ENCODE measurements at regions not wholly inside any gene's neighbourhood (a gene's known extent, or its start where the extent isn't known, plus 50 kb on each side); places are given as distances from the start of the nearest gene placed in this dataset.

DNA sequence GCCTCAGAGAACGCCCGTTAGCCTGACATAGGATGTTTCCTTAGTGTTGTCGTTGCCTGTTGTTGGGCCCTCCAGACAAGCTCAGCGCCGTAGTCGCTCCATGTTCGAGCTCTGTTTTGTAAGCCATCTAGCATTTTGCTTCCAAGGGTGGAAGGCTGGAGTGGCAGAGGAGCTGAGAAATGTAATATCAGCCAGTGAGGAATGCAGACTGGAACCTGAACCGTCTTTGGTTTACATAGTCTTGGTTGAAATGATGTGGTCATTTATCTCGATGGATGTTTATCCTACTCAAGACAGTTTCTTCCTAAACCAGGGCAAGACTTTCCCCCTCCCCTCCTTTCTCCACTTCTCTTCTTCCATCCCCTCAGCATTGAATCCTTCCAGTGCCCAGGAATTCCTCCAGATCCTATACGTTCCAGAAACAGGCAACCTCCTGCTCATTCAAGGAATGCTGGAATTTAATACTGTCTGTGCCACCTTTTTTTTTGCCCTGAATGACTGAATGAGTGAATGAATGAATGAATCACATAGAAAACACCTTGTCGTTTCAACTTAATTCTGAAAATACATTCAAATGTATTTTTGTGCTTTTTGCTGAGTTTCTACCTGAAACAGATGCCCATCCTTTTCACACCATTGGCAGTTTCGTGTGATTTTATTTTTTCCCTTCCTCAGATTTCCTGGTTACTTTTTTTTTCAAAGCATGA is 109.5 kb upstream of the MBNL2 start:
- DNase-seq = no peak

- peak; percentile 23 for DNase-seq
Measured at GRCh38 chr13:97113231-97114001, 108.7 kb upstream of the MBNL2 start.

DNA sequence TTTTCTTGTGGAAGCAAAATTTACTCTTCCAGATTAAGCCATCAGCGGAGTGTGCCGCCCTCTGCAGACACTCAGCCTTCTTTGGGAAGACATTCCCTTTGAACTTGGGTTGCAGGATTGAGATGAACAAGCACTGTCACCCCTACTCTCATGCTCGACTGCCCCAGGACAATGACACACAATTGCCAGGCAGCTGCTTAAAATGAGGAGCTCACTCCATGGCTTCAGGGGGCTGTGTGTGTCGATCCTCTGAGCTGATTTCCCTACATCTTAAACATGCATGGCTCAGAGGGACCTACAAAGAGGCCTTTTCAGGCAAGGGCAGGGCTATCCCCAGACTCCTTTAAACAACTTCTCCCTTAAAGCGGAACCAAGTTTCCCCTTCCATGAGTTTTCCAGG is 107.5 kb upstream of the MBNL2 start:
- no peak for DNase-seq

- DNase-seq = no peak
Measured at GRCh38 chr13:97116754-97117153, 105.4 kb upstream of the MBNL2 start.

DNA sequence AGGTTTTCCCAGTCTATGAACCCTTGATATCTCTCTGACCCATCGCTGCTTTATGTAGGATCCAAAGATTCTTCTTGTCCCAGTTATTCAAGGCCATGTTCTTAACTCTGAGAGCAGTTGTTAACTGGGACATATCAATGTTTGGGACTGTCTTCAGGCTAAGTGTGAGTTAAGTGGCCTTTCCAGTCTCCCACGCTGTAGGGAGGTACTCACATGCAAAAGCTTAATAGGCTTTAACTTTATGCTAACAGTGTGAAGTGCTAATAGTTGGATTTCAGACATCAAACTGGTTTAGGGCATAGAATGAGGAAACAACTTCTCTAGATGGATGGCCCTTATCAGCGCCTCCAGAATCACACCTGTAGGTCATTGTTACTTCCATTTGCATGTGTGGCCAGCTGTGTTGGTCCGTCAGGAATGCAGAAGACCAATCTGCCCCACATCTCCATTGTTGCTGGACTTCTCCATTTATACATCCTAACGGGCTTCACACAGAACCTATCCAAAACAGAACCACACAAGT is 104.7 kb upstream of the MBNL2 start:
- no peak for DNase-seq

GRCh38 chr13:97119943-97120342 is 102.2 kb upstream of the MBNL2 start:
- no peak for DNase-seq

GRCh38 chr13:97120346-97120745 is 101.8 kb upstream of the MBNL2 start:
- DNase-seq = no peak

DNA sequence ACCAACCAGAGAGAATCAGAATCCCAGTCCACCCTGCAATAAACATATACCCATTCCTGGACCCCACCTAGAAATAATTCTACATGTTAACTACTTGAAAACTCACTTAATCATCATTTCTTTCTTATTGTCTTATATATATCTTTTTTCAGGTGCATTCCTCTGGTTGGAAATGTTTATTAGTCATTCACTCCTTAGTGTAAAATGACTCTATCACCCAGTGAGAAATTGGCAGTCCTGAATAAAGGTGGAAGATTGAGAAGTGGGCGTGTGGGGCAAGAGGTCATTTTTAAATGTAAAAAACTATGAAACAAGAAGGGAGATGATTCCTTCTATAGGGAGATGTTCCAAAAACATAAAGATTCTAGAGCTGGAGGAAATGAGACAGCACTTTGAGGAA is 101.2 kb upstream of the MBNL2 start:
- no peak for DNase-seq

DNA sequence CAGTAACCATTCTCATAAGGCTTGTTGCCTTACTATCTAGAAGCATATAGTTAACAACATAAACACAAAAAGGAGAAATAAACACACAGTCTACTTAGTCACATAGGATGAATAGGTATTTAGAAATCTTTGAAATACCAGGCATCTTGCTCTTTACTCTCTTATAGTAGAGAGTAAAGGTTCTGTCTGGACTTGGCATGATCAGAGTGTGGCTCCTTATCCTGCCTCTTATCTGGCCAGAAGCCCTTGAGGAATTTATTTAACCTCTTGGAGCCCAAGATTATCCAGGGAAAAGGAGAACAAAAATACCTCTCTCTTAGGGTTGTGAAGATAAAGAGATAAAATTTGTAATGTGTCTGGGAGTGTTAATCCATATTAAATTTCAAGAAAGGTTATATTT is 100.2 kb upstream of the MBNL2 start:
- DNase-seq = no peak

- DNase-seq = no peak
Measured at GRCh38 chr13:97122381-97122996, 99.6 kb upstream of the MBNL2 start.

DNA sequence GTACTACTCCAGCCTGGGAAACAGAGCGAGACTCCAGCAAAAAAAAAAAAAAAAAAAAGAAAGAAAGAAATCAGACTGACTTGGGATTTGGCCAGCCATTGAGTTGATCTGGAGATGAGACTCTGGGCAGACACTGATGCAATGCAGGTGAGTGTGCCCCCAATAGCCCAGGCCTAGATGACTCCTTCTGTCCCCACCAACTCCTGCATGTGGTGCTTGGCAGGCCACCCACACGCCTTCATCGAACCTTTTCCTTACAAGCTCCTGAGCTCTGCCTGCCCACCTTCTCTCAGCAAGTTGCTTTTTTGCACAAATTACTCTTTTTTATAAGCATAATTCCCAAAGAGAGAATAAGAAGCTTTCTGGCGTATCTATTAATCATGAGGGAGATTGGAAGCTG is 97.9 kb upstream of the MBNL2 start:
- no peak for DNase-seq

GRCh38 chr13:97124915-97125809 is 97.0 kb upstream of the MBNL2 start:
- DNase-seq = no peak

GRCh38 chr13:97125810-97126738 is 96.1 kb upstream of the MBNL2 start:
- DNase-seq = no peak

- no peak for DNase-seq
Measured at GRCh38 chr13:97127842-97128241, 94.3 kb upstream of the MBNL2 start.

GRCh38 chr13:97130190-97130589 is 91.9 kb upstream of the MBNL2 start:
- no peak for DNase-seq

DNA sequence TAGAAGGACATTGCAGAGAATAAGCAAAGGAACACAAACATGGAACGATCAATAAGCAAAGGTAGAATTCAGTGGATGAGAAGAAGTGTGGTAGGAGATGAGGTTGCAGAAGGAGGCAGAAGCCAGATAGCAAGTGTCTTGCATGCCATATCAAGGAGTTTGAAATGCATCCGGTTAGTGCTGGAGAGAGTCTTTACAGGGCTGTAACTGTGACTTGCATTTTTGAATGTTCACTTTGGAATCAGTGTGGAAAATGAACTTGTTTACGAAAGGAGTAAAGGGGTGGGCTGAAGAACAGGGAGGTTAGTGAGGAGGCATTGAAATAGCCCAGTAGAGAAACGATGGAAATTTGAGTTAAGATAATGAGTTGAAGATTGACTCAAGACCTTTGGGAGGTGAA is 90.7 kb upstream of the MBNL2 start:
- no peak for DNase-seq

GRCh38 chr13:97133554-97133953 is 88.6 kb upstream of the MBNL2 start:
- no peak for DNase-seq

GRCh38 chr13:97133955-97134354 is 88.2 kb upstream of the MBNL2 start:
- no peak for DNase-seq

- DNase-seq = no peak
Measured at GRCh38 chr13:97134364-97135095, 87.6 kb upstream of the MBNL2 start.

DNA sequence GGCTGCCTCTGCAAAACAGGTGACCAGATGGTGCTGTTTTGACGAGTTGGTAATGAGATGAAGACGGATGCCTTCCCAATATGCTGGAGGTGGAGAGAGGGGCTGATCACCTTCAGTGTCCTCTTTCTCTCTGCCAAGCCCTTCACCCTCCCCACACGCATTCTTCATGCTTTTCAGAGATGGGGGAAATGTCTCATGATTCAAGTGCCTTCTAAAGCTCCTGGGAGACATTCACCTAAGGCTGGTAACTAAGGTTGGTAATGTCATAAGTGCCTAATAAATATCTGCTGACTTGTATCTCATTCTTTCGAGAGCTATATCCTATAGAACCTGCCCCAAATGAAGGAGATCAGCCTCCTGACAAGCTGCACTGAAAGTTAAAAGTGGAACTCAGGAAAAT is 86.2 kb upstream of the MBNL2 start:
- no peak for DNase-seq

- DNase-seq = no peak
Measured at GRCh38 chr13:97136418-97136817, 85.7 kb upstream of the MBNL2 start.

Data from NCI-H1105 (cell line).